A673 (cell line): ENCODE measurements at regions not wholly inside any gene's neighbourhood (a gene's known extent, or its start where the extent isn't known, plus 50 kb on each side); places are given as distances from the start of the nearest gene placed in this dataset.

ENCODE experiments used
- BruUV-seq: library from RNA; stranded (reverse); fragments of 400-500 nt; replicated peaks from 2 replicates; lab custom pipeline; 2021; lab: Mats Ljungman, UMichigan
- CTCF ChIA-PET: fragments of 300-600 bp; sonication (Branson Sonifier 250); formaldehyde crosslinking; loops from one replicate; lab custom pipeline; 2022; ENCODE audit warnings: antibody characterized with exemption; lab: Charles Lee
- POLR2A ChIA-PET: fragments of 300-600 bp; sonication (Branson Sonifier 250); formaldehyde crosslinking; loops from one replicate; lab custom pipeline; 2022; ENCODE audit warnings: antibody characterized with exemption; ENCODE audit not compliant: low non-redundant PET; lab: Charles Lee
- DNase-seq: peaks from one replicate; pipeline ENCODE4 v3.0.0-alpha.2; 2015; ENCODE audit warnings: low spot score
- H3K27ac ChIP-seq: fragments of 200-600 bp; sonication (generic); 2 replicates; pipeline ENCODE4 v1.5.1; 2016; ENCODE audit warnings: mixed run types, low read depth, mild to moderate bottlenecking, mixed read lengths, antibody characterized with exemption, low read length; ENCODE audit not compliant: poor library complexity, severe bottlenecking
- H3K27me3 ChIP-seq: fragments of 200-600 bp; sonication (generic); replicated peaks from 2 replicates; pipeline ENCODE4 v1.6.1; 2017; ENCODE audit warnings: mixed run types, low read depth, mild to moderate bottlenecking, mixed read lengths, antibody characterized with exemption, low read length; ENCODE audit not compliant: insufficient read depth, poor library complexity
- H3K36me3 ChIP-seq: fragments of 200-600 bp; sonication (generic); 2 replicates; pipeline ENCODE4 v1.6.1; 2016; ENCODE audit warnings: mixed run types, mild to moderate bottlenecking, mixed read lengths, antibody characterized with exemption, low read length; ENCODE audit not compliant: insufficient read depth, poor library complexity, severe bottlenecking
- H3K4me1 ChIP-seq: fragments of 200-600 bp; sonication (generic); 2 replicates; pipeline ENCODE4 v1.6.1; 2017; ENCODE audit warnings: mixed run types, mild to moderate bottlenecking, mixed read lengths, antibody characterized with exemption, low read length; ENCODE audit not compliant: insufficient read depth, poor library complexity, severe bottlenecking
- H3K4me3 ChIP-seq: fragments of 200-600 bp; sonication (generic); 2 replicates; pipeline ENCODE4 v1.5.1; 2016; ENCODE audit warnings: low read depth, mixed run types, mild to moderate bottlenecking, mixed read lengths, low read length; ENCODE audit not compliant: poor library complexity, severe bottlenecking
- H3K9me3 ChIP-seq: fragments of 200-600 bp; sonication (generic); 2 replicates; pipeline ENCODE4 v1.6.1; 2016; ENCODE audit warnings: mixed run types, low read depth, mild to moderate bottlenecking, mixed read lengths, antibody characterized with exemption, low read length; ENCODE audit not compliant: poor library complexity, severe bottlenecking
- CTCF ChIP-seq: fragments of 300-800, 200-600 bp; sonication (generic); conservative IDR thresholded peaks from 2 replicates; pipeline ENCODE4 v1.5.1; 2017; ENCODE audit warnings: low read depth, mild to moderate bottlenecking, antibody characterized with exemption, low read length, moderate library complexity, mixed read lengths
- EZH2 ChIP-seq: fragments of 200-600 bp; sonication (generic); IDR thresholded peaks from 2 replicates; pipeline ENCODE4 v1.6.1; 2017; ENCODE audit warnings: borderline replicate concordance, low read depth, mild to moderate bottlenecking, mixed read lengths, antibody characterized with exemption, low read length; ENCODE audit not compliant: poor library complexity, severe bottlenecking
- intact Hi-C: fragments of 100-400 bp; cut with micrococcal nuclease; formaldehyde crosslinking; loops from one replicate; pipeline ENCODE4 v1.10.0; 2022; ENCODE audit not compliant: unreplicated experiment

GRCh38 chr5:166595274-166595951 lies 1696.0 kb upstream of the WWC1 start:
- POLR2A ChIA-PET, result no interaction called here
- BruUV-seq, result no TSS peak
- CTCF ChIA-PET, result no interaction called here
- Histone ChIP-seq H3K27me3 (no peaks in the 10 kb centered on the region), H3K27ac (no peak overlapping the region), H3K4me1 (peaks cover 8% of the 10 kb centered on the region), H3K4me3 (no peak overlapping the region), H3K9me3 (no peaks in the 10 kb centered on the region), H3K36me3 (no peaks in the 10 kb centered on the region)
- no peak for DNase-seq
- TF ChIP-seq EZH2, result no peak
- no peak for TF ChIP-seq CTCF
- intact Hi-C loops, result no loop called here

GRCh38 chr5:166596043-166596442 lies 1695.4 kb upstream of the WWC1 start:
- TF ChIP-seq EZH2, result no peak
- no peak for TF ChIP-seq CTCF
- Histone ChIP-seq H3K27ac (no peak overlapping the region), H3K4me3 (no peak overlapping the region), H3K27me3 (no peaks in the 10 kb centered on the region), H3K9me3 (no peaks in the 10 kb centered on the region), H3K36me3 (no peaks in the 10 kb centered on the region), H3K4me1 (peaks cover 8% of the 10 kb centered on the region)
- CTCF ChIA-PET, result no interaction called here
- intact Hi-C loops, result no loop called here
- POLR2A ChIA-PET, result interaction anchor here (0.6 to 0.8 kb wide), 2 partner anchors 211 to 1388 kb away, joined by 4 to 6 read pairs; no protein-coding TSS in a partner anchor
- BruUV-seq, result no TSS peak
- peak; percentile 60 for DNase-seq

- H3K4me3 ChIP-seq, result no peak overlapping the region
- no peak for DNase-seq
- no peaks in the 10 kb centered on the region for H3K36me3 ChIP-seq
- H3K27ac ChIP-seq, result no peak overlapping the region
- TF ChIP-seq EZH2 (no peak), CTCF (no peak)
- H3K27me3 ChIP-seq, result no peaks in the 10 kb centered on the region
- POLR2A ChIA-PET, result no interaction called here
- no peaks in the 10 kb centered on the region for H3K4me1 ChIP-seq
- intact Hi-C loops, result no loop called here
- CTCF ChIA-PET, result no interaction called here
- no TSS peak for BruUV-seq
- H3K9me3 ChIP-seq, result no peaks in the 10 kb centered on the region
Measured at GRCh38 chr5:166602271-166602670, 1689.2 kb upstream of the WWC1 start.
